ENCODE measurements at regions not wholly inside any gene's neighbourhood (a gene's known extent, or its start where the extent isn't known, plus 50 kb on each side); places are given as distances from the start of the nearest gene placed in this dataset.
"Not testable (repeated sequence)": the region's sequence is repeated elsewhere in the genome, so short reads cannot be mapped to it uniquely, and the experiment has no call there.

DNA sequence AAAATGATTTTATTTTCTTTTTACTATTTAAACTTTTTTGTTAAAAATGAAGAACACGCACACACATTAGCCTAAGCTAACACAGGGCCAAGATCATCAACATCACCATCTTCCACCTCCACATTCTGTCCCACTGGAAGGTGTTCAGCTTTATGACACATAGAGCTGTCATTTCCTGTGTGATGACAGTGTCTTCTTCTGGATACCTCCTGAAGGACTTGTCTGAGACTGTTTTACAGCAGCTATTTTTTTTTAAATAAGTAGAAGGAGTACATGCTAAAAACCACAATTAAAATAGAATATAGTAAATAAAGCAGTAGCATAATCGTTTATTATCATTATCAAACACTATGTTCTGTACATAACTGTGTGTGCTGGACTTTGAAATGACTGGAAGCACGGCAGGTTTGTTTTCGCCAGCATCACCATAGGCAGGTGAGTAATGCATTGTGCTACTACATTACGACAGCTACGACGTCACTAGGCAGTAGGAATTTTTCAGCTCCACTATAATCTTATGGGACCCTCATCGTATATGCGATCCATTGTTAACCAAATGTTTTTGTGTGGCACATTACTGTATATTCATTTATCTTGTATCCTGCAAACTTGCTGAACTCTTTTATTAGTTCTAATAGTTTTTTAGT lies 72.8 kb downstream of the KLF15 start:
- no peak overlapping the region for H3K4me3 Mint-ChIP-seq
- no peaks in the 10 kb centered on the region for H3K9me3 Mint-ChIP-seq
- POLR2A ChIA-PET, result no interaction called here
- DNase-seq (ENCODE audit: low spot score), result no peak
- TF ChIP-seq, protein P1, sequence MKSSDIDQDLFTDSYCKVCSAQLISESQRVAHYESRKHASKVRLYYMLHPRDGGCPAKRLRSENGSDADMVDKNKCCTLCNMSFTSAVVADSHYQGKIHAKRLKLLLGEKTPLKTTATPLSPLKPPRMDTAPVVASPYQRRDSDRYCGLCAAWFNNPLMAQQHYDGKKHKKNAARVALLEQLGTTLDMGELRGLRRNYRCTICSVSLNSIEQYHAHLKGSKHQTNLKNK (CRISPR knock-in tag; IDR thresholded peaks at IDR 0.05), result no peak
- H3K4me1 Mint-ChIP-seq, result peaks cover 18% of the 10 kb centered on the region
- CTCF ChIA-PET, result interaction anchor here (1.5 kb wide), 1 partner anchor 151 kb away, joined by 4 read pairs; no protein-coding TSS in a partner anchor
- ATAC-seq, result no peak
- no peak overlapping the region for H3K27ac Mint-ChIP-seq
- peaks cover 32% of the 10 kb centered on the region for H3K27me3 Mint-ChIP-seq (ENCODE audit: low read depth)
- no peaks in the 10 kb centered on the region for H3K36me3 Mint-ChIP-seq

DNA sequence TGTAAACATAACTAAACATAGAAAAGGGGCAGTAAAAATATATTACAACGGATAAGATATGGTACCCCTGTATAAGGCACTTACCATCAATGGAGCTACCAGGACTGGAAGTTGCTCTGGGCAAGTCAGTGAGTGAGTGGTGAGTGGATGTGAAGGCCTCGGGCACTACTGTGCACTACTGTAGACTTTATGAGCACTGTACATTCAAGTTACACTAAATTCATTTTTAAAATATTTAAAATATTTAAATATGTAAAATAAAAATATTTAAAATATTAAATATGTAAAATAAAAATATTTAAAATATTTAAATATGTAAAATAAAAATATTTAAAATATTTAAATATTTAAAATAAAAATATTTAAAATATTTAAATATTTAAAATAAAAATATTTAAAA lies 73.6 kb downstream of the KLF15 start:
- H3K9me3 Mint-ChIP-seq; DNase-seq (ENCODE audit: low spot score); H3K4me3 Mint-ChIP-seq; POLR2A ChIA-PET; CTCF ChIA-PET; H3K27ac Mint-ChIP-seq; H3K36me3 Mint-ChIP-seq; ATAC-seq: not testable (repeated sequence)
- Mint-ChIP-seq H3K27me3 (ENCODE audit: low read depth) (peaks cover 24% of the 10 kb centered on the region), H3K4me1 (peaks cover 13% of the 10 kb centered on the region)
- peak; percentile 92; the same call in 1 of the 2 replicates for TF ChIP-seq HMGA2 (CRISPR knock-in tag; IDR thresholded peaks at IDR 0.05)

DNA sequence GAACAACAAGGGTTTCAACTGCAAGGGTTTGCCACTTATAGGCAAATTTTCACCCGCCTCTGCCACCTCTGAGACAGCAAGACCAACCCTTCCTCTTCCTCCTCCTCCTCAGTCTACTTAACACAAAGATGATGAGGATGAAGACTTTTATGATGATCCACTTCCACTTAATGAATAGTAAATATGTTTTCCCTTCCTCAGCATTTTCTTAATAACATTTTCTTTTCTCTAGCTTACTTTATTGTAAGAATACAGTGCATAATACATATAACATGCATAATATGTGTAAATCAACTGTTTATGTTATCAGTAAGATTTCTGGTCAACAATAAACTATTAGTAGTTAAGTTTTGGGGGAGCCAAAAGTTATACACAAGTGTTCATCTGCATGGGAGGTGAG lies 77.4 kb downstream of the KLF15 start:
- H3K9me3 Mint-ChIP-seq, result no peaks in the 10 kb centered on the region
- ChIA-PET POLR2A (no interaction called here), CTCF (no interaction called here)
- no peaks in the 10 kb centered on the region for H3K4me1 Mint-ChIP-seq
- H3K27me3 Mint-ChIP-seq (ENCODE audit: low read depth), result no peaks in the 10 kb centered on the region; the same call in 1 of the 2 replicates
- no peak for ATAC-seq
- H3K27ac Mint-ChIP-seq, result no peak overlapping the region
- no peak for DNase-seq (ENCODE audit: low spot score)
- no peak for TF ChIP-seq TP53 (CRISPR knock-in tag; IDR thresholded peaks at IDR 0.05)
- TF ChIP-seq, protein P2, sequence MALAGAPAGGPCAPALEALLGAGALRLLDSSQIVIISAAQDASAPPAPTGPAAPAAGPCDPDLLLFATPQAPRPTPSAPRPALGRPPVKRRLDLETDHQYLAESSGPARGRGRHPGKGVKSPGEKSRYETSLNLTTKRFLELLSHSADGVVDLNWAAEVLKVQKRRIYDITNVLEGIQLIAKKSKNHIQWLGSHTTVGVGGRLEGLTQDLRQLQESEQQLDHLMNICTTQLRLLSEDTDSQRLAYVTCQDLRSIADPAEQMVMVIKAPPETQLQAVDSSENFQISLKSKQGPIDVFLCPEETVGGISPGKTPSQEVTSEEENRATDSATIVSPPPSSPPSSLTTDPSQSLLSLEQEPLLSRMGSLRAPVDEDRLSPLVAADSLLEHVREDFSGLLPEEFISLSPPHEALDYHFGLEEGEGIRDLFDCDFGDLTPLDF (CRISPR knock-in tag; IDR thresholded peaks at IDR 0.05), result no peak
- TF ChIP-seq ELF4 (CRISPR knock-in tag; IDR thresholded peaks at IDR 0.05; ENCODE audit: low read depth), result no peak
- TF ChIP-seq ATF1 (CRISPR knock-in tag; IDR thresholded peaks at IDR 0.05), result no peak
- TF ChIP-seq SMAD3 (CRISPR knock-in tag; IDR thresholded peaks at IDR 0.05; ENCODE audit: borderline replicate concordance), result no peak
- TF ChIP-seq, protein P3, sequence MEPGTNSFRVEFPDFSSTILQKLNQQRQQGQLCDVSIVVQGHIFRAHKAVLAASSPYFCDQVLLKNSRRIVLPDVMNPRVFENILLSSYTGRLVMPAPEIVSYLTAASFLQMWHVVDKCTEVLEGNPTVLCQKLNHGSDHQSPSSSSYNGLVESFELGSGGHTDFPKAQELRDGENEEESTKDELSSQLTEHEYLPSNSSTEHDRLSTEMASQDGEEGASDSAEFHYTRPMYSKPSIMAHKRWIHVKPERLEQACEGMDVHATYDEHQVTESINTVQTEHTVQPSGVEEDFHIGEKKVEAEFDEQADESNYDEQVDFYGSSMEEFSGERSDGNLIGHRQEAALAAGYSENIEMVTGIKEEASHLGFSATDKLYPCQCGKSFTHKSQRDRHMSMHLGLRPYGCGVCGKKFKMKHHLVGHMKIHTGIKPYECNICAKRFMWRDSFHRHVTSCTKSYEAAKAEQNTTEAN (CRISPR knock-in tag; IDR thresholded peaks at IDR 0.05), result no peak
- no peak for TF ChIP-seq EMX1 (CRISPR knock-in tag; IDR thresholded peaks at IDR 0.05)
- TF ChIP-seq RELA (CRISPR knock-in tag; IDR thresholded peaks at IDR 0.05; ENCODE audit: borderline replicate concordance), result no peak
- TF ChIP-seq JUN (CRISPR knock-in tag; IDR thresholded peaks at IDR 0.05), result no peak
- TF ChIP-seq, protein P4, sequence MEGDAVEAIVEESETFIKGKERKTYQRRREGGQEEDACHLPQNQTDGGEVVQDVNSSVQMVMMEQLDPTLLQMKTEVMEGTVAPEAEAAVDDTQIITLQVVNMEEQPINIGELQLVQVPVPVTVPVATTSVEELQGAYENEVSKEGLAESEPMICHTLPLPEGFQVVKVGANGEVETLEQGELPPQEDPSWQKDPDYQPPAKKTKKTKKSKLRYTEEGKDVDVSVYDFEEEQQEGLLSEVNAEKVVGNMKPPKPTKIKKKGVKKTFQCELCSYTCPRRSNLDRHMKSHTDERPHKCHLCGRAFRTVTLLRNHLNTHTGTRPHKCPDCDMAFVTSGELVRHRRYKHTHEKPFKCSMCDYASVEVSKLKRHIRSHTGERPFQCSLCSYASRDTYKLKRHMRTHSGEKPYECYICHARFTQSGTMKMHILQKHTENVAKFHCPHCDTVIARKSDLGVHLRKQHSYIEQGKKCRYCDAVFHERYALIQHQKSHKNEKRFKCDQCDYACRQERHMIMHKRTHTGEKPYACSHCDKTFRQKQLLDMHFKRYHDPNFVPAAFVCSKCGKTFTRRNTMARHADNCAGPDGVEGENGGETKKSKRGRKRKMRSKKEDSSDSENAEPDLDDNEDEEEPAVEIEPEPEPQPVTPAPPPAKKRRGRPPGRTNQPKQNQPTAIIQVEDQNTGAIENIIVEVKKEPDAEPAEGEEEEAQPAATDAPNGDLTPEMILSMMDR (IDR thresholded peaks at IDR 0.05), result no peak
- TF ChIP-seq ZNF671 (CRISPR knock-in tag; IDR thresholded peaks at IDR 0.05), result no peak
- TF ChIP-seq, protein P5, sequence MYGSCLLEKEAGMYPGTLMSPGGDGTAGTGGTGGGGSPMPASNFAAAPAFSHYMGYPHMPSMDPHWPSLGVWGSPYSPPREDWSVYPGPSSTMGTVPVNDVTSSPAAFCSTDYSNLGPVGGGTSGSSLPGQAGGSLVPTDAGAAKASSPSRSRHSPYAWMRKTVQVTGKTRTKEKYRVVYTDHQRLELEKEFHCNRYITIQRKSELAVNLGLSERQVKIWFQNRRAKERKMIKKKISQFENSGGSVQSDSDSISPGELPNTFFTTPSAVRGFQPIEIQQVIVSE (CRISPR knock-in tag; IDR thresholded peaks at IDR 0.05; ENCODE audit: borderline replicate concordance), result no peak
- no peak for TF ChIP-seq TEAD4 (CRISPR knock-in tag; IDR thresholded peaks at IDR 0.05)
- no peak for TF ChIP-seq ESRRA (CRISPR knock-in tag; IDR thresholded peaks at IDR 0.05; ENCODE audit: borderline replicate concordance)
- TF ChIP-seq FOXK1 (CRISPR knock-in tag; IDR thresholded peaks at IDR 0.05), result no peak
- no peaks in the 10 kb centered on the region for H3K36me3 Mint-ChIP-seq
- no peak overlapping the region for H3K4me3 Mint-ChIP-seq
